D721Med (cell line): ENCODE measurements at regions not wholly inside any gene's neighbourhood (a gene's known extent, or its start where the extent isn't known, plus 50 kb on each side); places are given as distances from the start of the nearest gene placed in this dataset.

Source experiments
- DNase-seq: peaks from one replicate; pipeline ENCODE4 v3.0.0; 2011; ENCODE audit warnings: low spot score; ENCODE audit not compliant: insufficient read length
- FAIRE-seq: peaks from 2 replicates; lab custom pipeline; 2011; peaks lifted over from hg19 to GRCh38; lab: Jason Lieb, UNC
- CTCF ChIP-seq: IDR thresholded peaks from 2 replicates; pipeline ENCODE4 v1.5.1; 2012; ENCODE audit warnings: mild to moderate bottlenecking, control low read depth; ENCODE audit not compliant: insufficient read depth; ENCODE audit errors: missing control alignments

- no peak for TF ChIP-seq CTCF
- no peak for FAIRE-seq
- no peak for DNase-seq
Measured at GRCh38 chr4:163610648-163611047, 116.2 kb downstream of the TMA16 start.

GRCh38 chr4:163611182-163611581 lies 116.7 kb downstream of the TMA16 start:
- DNase-seq (no peak), FAIRE-seq (no peak)
- no peak for TF ChIP-seq CTCF

- no peak for FAIRE-seq
- no peak for DNase-seq
- no peak for TF ChIP-seq CTCF
Measured at GRCh38 chr4:163611784-163612445, 117.4 kb downstream of the TMA16 start.

GRCh38 chr4:163612762-163613161 lies 118.3 kb downstream of the TMA16 start:
- TF ChIP-seq CTCF, result no peak
- DNase-seq, result no peak
- no peak for FAIRE-seq

GRCh38 chr4:163613383-163613782 lies 118.9 kb downstream of the TMA16 start:
- DNase-seq (no peak), FAIRE-seq (no peak)
- TF ChIP-seq CTCF, result no peak

GRCh38 chr4:163614866-163615265 lies 120.4 kb downstream of the TMA16 start:
- FAIRE-seq (no peak), DNase-seq (no peak)
- no peak for TF ChIP-seq CTCF

- DNase-seq, result no peak
- no peak for TF ChIP-seq CTCF
- no peak for FAIRE-seq
Measured at GRCh38 chr4:163618845-163619244, 124.4 kb downstream of the TMA16 start.
